MCF 10A (cell line): ENCODE measurements at regions not wholly inside any gene's neighbourhood (a gene's known extent, or its start where the extent isn't known, plus 50 kb on each side); places are given as distances from the start of the nearest gene placed in this dataset.

ENCODE experiments used
- BruUV-seq: library from RNA; stranded (reverse); fragments of 400-500 nt; replicated peaks from 2 replicates; lab custom pipeline; 2021; lab: Mats Ljungman, UMichigan
- CTCF ChIA-PET: fragments of 300-600 bp; sonication (Branson Sonifier 250); formaldehyde crosslinking; extraction: SDS; loops from one replicate; lab custom pipeline; 2021; ENCODE audit warnings: antibody characterized with exemption, inconsistent platforms; lab: Yijun Ruan, JAX
- POLR2A ChIA-PET: fragments of 300-600, 350-650 bp; sonication (Branson Sonifier 250); formaldehyde crosslinking; extraction: SDS; loops from one replicate; lab custom pipeline; 2020; ENCODE audit warnings: antibody characterized with exemption, inconsistent platforms; lab: Yijun Ruan, JAX
- DNase-seq: peaks from one replicate; pipeline ENCODE4 v3.0.0-alpha.2; 2018; ENCODE audit not compliant: unreplicated experiment
- H3K27ac Mint-ChIP-seq: one replicate; pipeline ENCODE4 v1.8.0; 2022; ENCODE audit warnings: mild to moderate bottlenecking, low read depth, mixed read lengths; ENCODE audit not compliant: unreplicated experiment
- H3K27me3 Mint-ChIP-seq: one replicate; pipeline ENCODE4 v1.8.0; 2022; ENCODE audit warnings: mixed read lengths; ENCODE audit not compliant: insufficient read depth, unreplicated experiment
- H3K36me3 Mint-ChIP-seq: one replicate; pipeline ENCODE4 v1.8.0; 2022; ENCODE audit warnings: mild to moderate bottlenecking, moderate library complexity, mixed read lengths; ENCODE audit not compliant: insufficient read depth, unreplicated experiment
- H3K4me1 Mint-ChIP-seq: one replicate; pipeline ENCODE4 v1.8.0; 2022; ENCODE audit warnings: mixed read lengths; ENCODE audit not compliant: insufficient read depth, unreplicated experiment
- H3K4me3 Mint-ChIP-seq: one replicate; pipeline ENCODE4 v1.8.0; 2022; ENCODE audit warnings: mild to moderate bottlenecking, moderate library complexity, mixed read lengths; ENCODE audit not compliant: unreplicated experiment
- H3K9me3 Mint-ChIP-seq: one replicate; pipeline ENCODE4 v1.8.0; 2022; ENCODE audit warnings: mixed read lengths; ENCODE audit not compliant: unreplicated experiment
- intact Hi-C: fragments of 100-400 bp; cut with micrococcal nuclease; formaldehyde crosslinking; loops from 2 replicates; pipeline ENCODE4 v1.14.1; 2022
- TF ChIP-seq, protein P1 (sequence below): fragments of 200-600 bp; IDR thresholded peaks from one replicate; pipeline ENCODE4 v1.8.0; 2022; ENCODE audit warnings: antibody characterized with exemption, mild to moderate bottlenecking; ENCODE audit not compliant: unreplicated experiment

DNA sequence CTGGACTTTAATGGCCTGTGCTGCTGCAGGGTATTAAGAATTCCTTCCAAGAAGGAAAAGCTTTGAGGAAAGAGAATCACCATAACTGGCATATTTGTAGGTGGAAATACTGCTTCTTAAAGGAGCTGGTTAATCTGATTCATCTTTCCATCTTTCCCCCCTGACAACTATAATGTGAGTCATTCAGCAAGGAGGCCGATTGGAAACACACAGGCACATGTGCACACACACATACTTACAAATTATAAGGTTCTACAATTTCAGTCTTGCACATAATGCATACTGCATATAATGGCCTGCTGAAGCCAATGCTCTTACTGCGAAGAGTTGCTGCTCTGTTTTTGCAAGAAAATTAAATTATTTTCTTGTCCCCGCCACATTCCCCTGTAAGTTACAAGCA is 78.8 kb upstream of the TPP2 start:
- no peaks in the 10 kb centered on the region for H3K27me3 Mint-ChIP-seq
- no peak overlapping the region for H3K27ac Mint-ChIP-seq
- no peaks in the 10 kb centered on the region for H3K36me3 Mint-ChIP-seq
- intact Hi-C loops, result no loop called here
- no peaks in the 10 kb centered on the region for H3K9me3 Mint-ChIP-seq
- DNase-seq, result no peak
- ChIA-PET POLR2A (no interaction called here), CTCF (no interaction called here)
- TF ChIP-seq, protein P1, sequence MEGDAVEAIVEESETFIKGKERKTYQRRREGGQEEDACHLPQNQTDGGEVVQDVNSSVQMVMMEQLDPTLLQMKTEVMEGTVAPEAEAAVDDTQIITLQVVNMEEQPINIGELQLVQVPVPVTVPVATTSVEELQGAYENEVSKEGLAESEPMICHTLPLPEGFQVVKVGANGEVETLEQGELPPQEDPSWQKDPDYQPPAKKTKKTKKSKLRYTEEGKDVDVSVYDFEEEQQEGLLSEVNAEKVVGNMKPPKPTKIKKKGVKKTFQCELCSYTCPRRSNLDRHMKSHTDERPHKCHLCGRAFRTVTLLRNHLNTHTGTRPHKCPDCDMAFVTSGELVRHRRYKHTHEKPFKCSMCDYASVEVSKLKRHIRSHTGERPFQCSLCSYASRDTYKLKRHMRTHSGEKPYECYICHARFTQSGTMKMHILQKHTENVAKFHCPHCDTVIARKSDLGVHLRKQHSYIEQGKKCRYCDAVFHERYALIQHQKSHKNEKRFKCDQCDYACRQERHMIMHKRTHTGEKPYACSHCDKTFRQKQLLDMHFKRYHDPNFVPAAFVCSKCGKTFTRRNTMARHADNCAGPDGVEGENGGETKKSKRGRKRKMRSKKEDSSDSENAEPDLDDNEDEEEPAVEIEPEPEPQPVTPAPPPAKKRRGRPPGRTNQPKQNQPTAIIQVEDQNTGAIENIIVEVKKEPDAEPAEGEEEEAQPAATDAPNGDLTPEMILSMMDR, result no peak
- H3K4me1 Mint-ChIP-seq, result peaks cover 5% of the 10 kb centered on the region
- BruUV-seq, result no TSS peak
- H3K4me3 Mint-ChIP-seq, result no peak overlapping the region

DNA sequence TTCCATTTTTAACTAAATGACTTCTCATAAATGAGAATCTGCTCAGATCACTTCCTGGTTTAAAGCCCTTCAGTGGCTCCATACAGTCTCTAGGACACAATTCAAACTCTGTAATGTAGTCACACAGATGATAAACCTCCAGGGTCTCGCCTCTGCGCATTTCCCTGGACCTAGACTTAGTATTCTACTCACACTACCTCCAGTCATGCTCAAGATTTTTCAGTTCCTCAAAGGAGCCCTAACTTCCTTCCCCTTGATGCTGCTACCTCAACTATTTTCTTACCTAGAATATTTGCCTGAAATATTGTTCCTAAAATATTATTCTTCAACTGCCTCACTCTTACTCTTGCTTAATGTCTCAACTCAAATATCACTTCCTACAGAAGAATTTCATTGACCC is 86.7 kb upstream of the TPP2 start:
- no peaks in the 10 kb centered on the region for H3K27me3 Mint-ChIP-seq
- DNase-seq, result no peak
- TF ChIP-seq, protein P1, result no peak
- POLR2A ChIA-PET, result no interaction called here
- H3K4me3 Mint-ChIP-seq, result no peak overlapping the region
- H3K36me3 Mint-ChIP-seq, result no peaks in the 10 kb centered on the region
- BruUV-seq, result no TSS peak
- CTCF ChIA-PET, result no interaction called here
- no peaks in the 10 kb centered on the region for H3K4me1 Mint-ChIP-seq
- intact Hi-C loops, result no loop called here
- H3K27ac Mint-ChIP-seq, result no peak overlapping the region
- H3K9me3 Mint-ChIP-seq, result peaks cover 15% of the 10 kb centered on the region

DNA sequence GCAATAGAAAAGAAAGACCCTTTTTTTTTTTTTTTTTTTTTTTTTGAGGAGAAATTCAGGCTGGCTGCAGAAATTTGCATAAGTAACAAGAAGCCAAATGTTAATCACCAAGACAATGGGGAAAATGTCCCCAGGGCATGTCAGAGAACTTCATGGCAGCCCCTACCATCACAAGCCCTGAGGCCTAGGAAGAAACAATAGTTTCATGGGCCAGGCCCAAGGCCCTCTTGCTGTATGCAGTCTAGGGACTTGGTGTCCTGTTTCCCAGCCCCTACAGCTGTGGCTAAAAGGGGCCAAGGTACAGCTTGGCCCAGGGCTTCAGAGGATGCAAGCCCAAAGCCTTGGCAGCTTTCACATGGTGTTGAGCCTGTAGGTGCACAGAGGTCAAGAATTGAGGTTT is 88.4 kb upstream of the TPP2 start:
- TF ChIP-seq, protein P1, result no peak
- POLR2A ChIA-PET, result no interaction called here
- intact Hi-C loops, result no loop called here
- H3K27me3 Mint-ChIP-seq, result no peaks in the 10 kb centered on the region
- CTCF ChIA-PET, result no interaction called here
- H3K36me3 Mint-ChIP-seq, result no peaks in the 10 kb centered on the region
- no peaks in the 10 kb centered on the region for H3K4me1 Mint-ChIP-seq
- no TSS peak for BruUV-seq
- H3K27ac Mint-ChIP-seq, result no peak overlapping the region
- no peak overlapping the region for H3K4me3 Mint-ChIP-seq
- no peak for DNase-seq
- H3K9me3 Mint-ChIP-seq, result peaks cover 15% of the 10 kb centered on the region

DNA sequence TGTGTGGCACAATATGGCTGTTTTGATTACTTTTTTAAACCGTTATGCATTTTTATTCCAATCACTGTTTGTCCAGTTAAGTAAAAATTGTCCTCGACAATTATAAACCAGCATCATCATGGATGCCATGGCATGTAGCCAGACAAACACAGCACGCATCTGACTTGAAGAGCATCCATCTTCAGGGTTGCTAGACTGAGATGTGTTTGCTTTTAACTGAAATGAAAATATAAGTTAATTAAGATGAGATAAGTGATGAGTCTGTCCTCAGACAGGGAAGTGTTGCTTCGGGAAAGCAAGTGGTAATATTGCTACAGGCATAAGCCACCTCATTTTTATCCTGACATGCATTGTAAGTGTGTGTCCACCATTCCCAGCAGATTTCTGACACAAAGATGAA is 92.8 kb upstream of the TPP2 start:
- H3K4me3 Mint-ChIP-seq, result no peak overlapping the region
- CTCF ChIA-PET, result no interaction called here
- POLR2A ChIA-PET, result no interaction called here
- TF ChIP-seq, protein P1, result no peak
- intact Hi-C loops, result no loop called here
- peaks cover 19% of the 10 kb centered on the region for H3K9me3 Mint-ChIP-seq
- no TSS peak for BruUV-seq
- DNase-seq, result no peak
- no peaks in the 10 kb centered on the region for H3K4me1 Mint-ChIP-seq
- no peaks in the 10 kb centered on the region for H3K36me3 Mint-ChIP-seq
- no peak overlapping the region for H3K27ac Mint-ChIP-seq
- no peaks in the 10 kb centered on the region for H3K27me3 Mint-ChIP-seq
